OCI-LY1 (cell line): ENCODE measurements at regions not wholly inside any gene's neighbourhood (a gene's known extent, or its start where the extent isn't known, plus 50 kb on each side); places are given as distances from the start of the nearest gene placed in this dataset.

Experiments
- CTCF ChIP-seq: fragments of 200-600 bp; sonication (generic), shearing (Covaris generic); IDR thresholded peaks from 2 replicates; pipeline ENCODE4 v1.5.1; 2017; ENCODE audit warnings: mild to moderate bottlenecking, antibody characterized with exemption, low read length, moderate library complexity, mixed read lengths
- EZH2 ChIP-seq: fragments of 200-600 bp; sonication (generic), shearing (Covaris generic); IDR thresholded peaks from 2 replicates; pipeline ENCODE4 v1.8.0; 2017; ENCODE audit warnings: borderline replicate concordance, mixed run types, mild to moderate bottlenecking, antibody characterized with exemption, low read length, moderate library complexity, mixed read lengths

GRCh38 chr1:59011663-59012062 lies 227.8 kb upstream of the JUN start:
- TF ChIP-seq CTCF (no peak), EZH2 (no peak)
